HEK293 (cell line): ENCODE measurements at regions not wholly inside any gene's neighbourhood (a gene's known extent, or its start where the extent isn't known, plus 50 kb on each side); places are given as distances from the start of the nearest gene placed in this dataset.

Experiments
- CTCF ChIA-PET: fragments of 350-600 bp; formaldehyde crosslinking; extraction: SDS; loops from one replicate; lab custom pipeline; 2021; ENCODE audit warnings: antibody characterized with exemption; lab: Yijun Ruan, JAX
- POLR2A ChIA-PET: fragments of 300-600 bp; formaldehyde crosslinking; extraction: SDS; loops from one replicate; lab custom pipeline; 2020; ENCODE audit warnings: antibody characterized with exemption, inconsistent platforms; lab: Yijun Ruan, JAX
- H3K27ac ChIP-seq: fragments of 200-500 bp; sonication (Bioruptor generic); 2 replicates; pipeline ENCODE4 v1.5.1; 2014; ENCODE audit warnings: low read depth, low read length, control low read depth, inconsistent platforms; ENCODE audit errors: extremely low read depth
- H3K36me3 ChIP-seq, 2 experiments: fragments of 200-500 bp in 1 of 2; sonication (Bioruptor generic) in 1 of 2; 1 replicate in 1 of 2; 2 replicates in 1 of 2; pipeline ENCODE4 v1.5.1; 2014 to 2017; ENCODE audit warnings: inconsistent platforms in 2 of 2, low read length in 2 of 2; ENCODE audit not compliant: control insufficient read depth in 2 of 2, insufficient read depth in 1 of 2
- H3K4me1 ChIP-seq: fragments of 200-500 bp; sonication (Bioruptor generic); 2 replicates; pipeline ENCODE4 v1.5.1; 2014; ENCODE audit warnings: mild to moderate bottlenecking, low read length, inconsistent platforms; ENCODE audit not compliant: control insufficient read depth, insufficient read depth
- H3K4me3 ChIP-seq: 2 replicates; pipeline ENCODE4 v1.5.1; 2011; ENCODE audit warnings: low read depth, mild to moderate bottlenecking, control low read depth, low read length, moderate library complexity
- H3K9me3 ChIP-seq: fragments of 200-500 bp; sonication (Bioruptor generic); 2 replicates; pipeline ENCODE4 v1.5.1; 2014; ENCODE audit warnings: low read depth, low read length, inconsistent platforms; ENCODE audit not compliant: control insufficient read depth, insufficient read depth
- ATF2 ChIP-seq: fragments of 450-650 bp; formaldehyde crosslinking; IDR thresholded peaks from 2 replicates; pipeline ENCODE4 v1.5.1; 2016; ENCODE audit warnings: missing biosample characterization, missing genetic modification characterization, low read depth
- GLI2 ChIP-seq: fragments of 450-650 bp; formaldehyde crosslinking; IDR thresholded peaks from 2 replicates; pipeline ENCODE4; 2017; ENCODE audit warnings: missing biosample characterization, missing genetic modification characterization, low read depth, borderline replicate concordance
- HOXA7 ChIP-seq: sonication (generic); formaldehyde crosslinking; IDR thresholded peaks from 2 replicates; pipeline ENCODE4 v1.8.1; 2022; ENCODE audit warnings: missing genetic modification reagents, borderline replicate concordance
- HOXC10 ChIP-seq: sonication (generic); formaldehyde crosslinking; IDR thresholded peaks from 2 replicates; pipeline ENCODE4 v1.8.1; 2023; ENCODE audit warnings: mild to moderate bottlenecking, missing genetic modification reagents
- KLF7 ChIP-seq: fragments of 450-650 bp; formaldehyde crosslinking; IDR thresholded peaks from 2 replicates; pipeline ENCODE4 v1.5.1; 2016; ENCODE audit warnings: missing biosample characterization, missing genetic modification characterization, borderline replicate concordance
- SETDB1 ChIP-seq: IDR thresholded peaks from one replicate; pipeline ENCODE4 v1.6.1; 2017; ENCODE audit warnings: mild to moderate bottlenecking, low read length, moderate library complexity, mixed read lengths; ENCODE audit not compliant: insufficient read length
- SP2 ChIP-seq: fragments of 450-650 bp; formaldehyde crosslinking; IDR thresholded peaks from 2 replicates; pipeline ENCODE4 v1.5.1; 2016; ENCODE audit warnings: missing biosample characterization, missing genetic modification characterization
- TSHZ1 ChIP-seq: fragments of 450-650 bp; formaldehyde crosslinking; IDR thresholded peaks from 2 replicates; pipeline ENCODE4 v1.5.1; 2016; ENCODE audit warnings: missing biosample characterization, missing genetic modification characterization, borderline replicate concordance
- YY2 ChIP-seq: fragments of 450-650 bp; formaldehyde crosslinking; IDR thresholded peaks from 2 replicates; pipeline ENCODE4 v1.5.1; 2016; ENCODE audit warnings: missing biosample characterization, missing genetic modification characterization
- ZBTB17 ChIP-seq: fragments of 450-650 bp; formaldehyde crosslinking; IDR thresholded peaks from 2 replicates; pipeline ENCODE4 v1.5.1; 2016; ENCODE audit warnings: missing biosample characterization, missing genetic modification characterization
- ZBTB7A ChIP-seq: fragments of 450-650 bp; formaldehyde crosslinking; IDR thresholded peaks from 2 replicates; pipeline ENCODE4 v1.5.1; 2016; ENCODE audit warnings: low read depth, missing biosample characterization, missing genetic modification characterization
- ZFP41 ChIP-seq: fragments of 450-650 bp; formaldehyde crosslinking; IDR thresholded peaks from 2 replicates; pipeline ENCODE4 v1.5.1; 2016; ENCODE audit warnings: missing biosample characterization, missing genetic modification characterization, borderline replicate concordance
- ZIC2 ChIP-seq: fragments of 450-650 bp; formaldehyde crosslinking; IDR thresholded peaks from 2 replicates; pipeline ENCODE4 v1.5.1; 2016; ENCODE audit warnings: missing biosample characterization, missing genetic modification characterization
- ZNF10 ChIP-seq: fragments of 450-650 bp; formaldehyde crosslinking; IDR thresholded peaks from 2 replicates; pipeline ENCODE4 v1.5.1; 2017; ENCODE audit warnings: missing biosample characterization, missing genetic modification characterization
- ZNF133 ChIP-seq: fragments of 450-650 bp; formaldehyde crosslinking; IDR thresholded peaks from 2 replicates; pipeline ENCODE4 v1.5.1; 2016; ENCODE audit warnings: missing biosample characterization, missing genetic modification characterization
- ZNF16 ChIP-seq: fragments of 450-650 bp; formaldehyde crosslinking; IDR thresholded peaks from 2 replicates; pipeline ENCODE4 v1.5.1; 2016; ENCODE audit warnings: low read depth, missing biosample characterization, missing genetic modification characterization
- ZNF18 ChIP-seq: fragments of 450-650 bp; formaldehyde crosslinking; IDR thresholded peaks from 2 replicates; pipeline ENCODE4 v1.5.1; 2016; ENCODE audit warnings: missing biosample characterization, missing genetic modification characterization
- ZNF202 ChIP-seq: fragments of 450-650 bp; formaldehyde crosslinking; IDR thresholded peaks from 2 replicates; pipeline ENCODE4 v1.5.1; 2016; ENCODE audit warnings: missing biosample characterization, missing genetic modification characterization, borderline replicate concordance
- ZNF211 ChIP-seq: fragments of 450-650 bp; formaldehyde crosslinking; IDR thresholded peaks from 2 replicates; pipeline ENCODE4 v1.5.1; 2016; ENCODE audit warnings: low read depth, missing biosample characterization, missing genetic modification characterization
- ZNF404 ChIP-seq: fragments of 450-650 bp; formaldehyde crosslinking; IDR thresholded peaks from 2 replicates; pipeline ENCODE4 v1.5.1; 2017; ENCODE audit warnings: missing biosample characterization, missing genetic modification characterization
- ZNF510 ChIP-seq: fragments of 450-650 bp; formaldehyde crosslinking; IDR thresholded peaks from 2 replicates; pipeline ENCODE4 v1.5.1; 2018; ENCODE audit warnings: mild to moderate bottlenecking, missing genetic modification characterization, missing biosample characterization; ENCODE audit not compliant: insufficient replicate concordance
- ZNF585B ChIP-seq: fragments of 450-650 bp; formaldehyde crosslinking; IDR thresholded peaks from 2 replicates; pipeline ENCODE4 v1.5.1; 2016; ENCODE audit warnings: missing biosample characterization, missing genetic modification characterization
- ZNF776 ChIP-seq: fragments of 450-650 bp; formaldehyde crosslinking; IDR thresholded peaks from 2 replicates; pipeline ENCODE4 v1.5.0; 2017; ENCODE audit warnings: missing biosample characterization, missing genetic modification characterization, borderline replicate concordance
- ZSCAN4 ChIP-seq: fragments of 450-650 bp; formaldehyde crosslinking; IDR thresholded peaks from 2 replicates; pipeline ENCODE4 v1.5.1; 2017; ENCODE audit warnings: missing biosample characterization, missing genetic modification characterization
- ZXDB ChIP-seq: fragments of 450-650 bp; formaldehyde crosslinking; IDR thresholded peaks from 2 replicates; pipeline ENCODE4 v1.5.1; 2016; ENCODE audit warnings: missing biosample characterization, missing genetic modification characterization

- Histone ChIP-seq H3K4me3 (no peak overlapping the region), H3K4me1 (no peaks in the 10 kb centered on the region), H3K9me3 (no peaks in the 10 kb centered on the region)
- TF ChIP-seq ZNF10 (tag by site-specific recombination) (no peak), SETDB1 (no peak), ZFP41 (tag by site-specific recombination) (no peak), HOXC10 (CRISPR knock-in tag) (no peak)
- TF ChIP-seq, all 188 proteins: peak for 0
- H3K36me3 ChIP-seq, result no peaks in the 10 kb centered on the region
- H3K27ac ChIP-seq, result no peak overlapping the region
- ChIA-PET CTCF (interaction anchor here (0.7 kb wide), 1 partner anchor 58 kb away, joined by 3 read pairs; no protein-coding TSS in a partner anchor), POLR2A (no interaction called here)
Observed at GRCh38 chr4:155270671-155271070, 62.2 kb downstream of the NPY2R start.

- H3K27ac ChIP-seq, result no peak overlapping the region
- H3K4me3 ChIP-seq, result no peak overlapping the region
- no peaks in the 10 kb centered on the region for H3K9me3 ChIP-seq
- H3K36me3 ChIP-seq, result no peaks in the 10 kb centered on the region
- no peaks in the 10 kb centered on the region for H3K4me1 ChIP-seq
- CTCF ChIA-PET, result no interaction called here
- POLR2A ChIA-PET, result no interaction called here
- TF ChIP-seq ZNF16 (tag by site-specific recombination), result no peak
- TF ChIP-seq ZNF776 (tag by site-specific recombination), result no peak
- TF ChIP-seq GLI2, result no peak
- peak; percentile 77 for TF ChIP-seq ZNF133 (tag by site-specific recombination)
- TF ChIP-seq SETDB1, result peak; percentile 45
- TF ChIP-seq ZNF404 (tag by site-specific recombination), result no peak
Observed at GRCh38 chr4:155271557-155271956, 63.1 kb downstream of the NPY2R start.

GRCh38 chr4:155288999-155289398, 80.6 kb downstream of the NPY2R start:
- Histone ChIP-seq H3K9me3 (no peaks in the 10 kb centered on the region), H3K27ac (no peak overlapping the region), H3K4me1 (no peaks in the 10 kb centered on the region), H3K4me3 (no peak overlapping the region), H3K36me3 (no peaks in the 10 kb centered on the region)
- ChIA-PET POLR2A (no interaction called here), CTCF (interaction anchor here (0.6 kb wide), 1 partner anchor 14 kb away, joined by 4 read pairs; no protein-coding TSS in a partner anchor)
- no peak for TF ChIP-seq ZBTB7A (tag by site-specific recombination)
- TF ChIP-seq ATF2 (tag by site-specific recombination), result no peak
- no peak for TF ChIP-seq TSHZ1
- no peak for TF ChIP-seq ZNF211 (tag by site-specific recombination)
- TF ChIP-seq ZXDB (tag by site-specific recombination), result no peak
- no peak for TF ChIP-seq ZNF202 (tag by site-specific recombination)
- no peak for TF ChIP-seq SP2 (tag by site-specific recombination)
- TF ChIP-seq ZBTB17 (tag by site-specific recombination), result no peak
- TF ChIP-seq ZNF18 (tag by site-specific recombination), result no peak
- no peak for TF ChIP-seq YY2
- no peak for TF ChIP-seq ZNF585B (tag by site-specific recombination)
- no peak for TF ChIP-seq ZNF510
- TF ChIP-seq ZIC2 (tag by site-specific recombination), result no peak
- TF ChIP-seq ZSCAN4 (tag by site-specific recombination), result no peak
- TF ChIP-seq HOXA7, result no peak
- TF ChIP-seq KLF7 (tag by site-specific recombination), result no peak
